OCI-LY1 (cell line): ENCODE measurements at regions not wholly inside any gene's neighbourhood (a gene's known extent, or its start where the extent isn't known, plus 50 kb on each side); places are given as distances from the start of the nearest gene placed in this dataset.

Experiments
- H2AFZ ChIP-seq: fragments of 200-600 bp; sonication (generic), shearing (Covaris generic); 2 replicates; pipeline ENCODE4 v1.6.0; 2014; ENCODE audit warnings: antibody characterized with exemption, mild to moderate bottlenecking, low read length
- H3F3A ChIP-seq: fragments of 200-600 bp; sonication (generic), shearing (Covaris generic); 2 replicates; pipeline ENCODE4 v1.6.0; 2014; ENCODE audit warnings: mild to moderate bottlenecking, antibody characterized with exemption, low read length, moderate library complexity; ENCODE audit not compliant: insufficient read depth
- H3K27ac ChIP-seq: fragments of 200-600 bp; sonication (generic); 2 replicates; pipeline ENCODE4 v1.5.1; 2014; ENCODE audit warnings: low read length, mixed run types, mild to moderate bottlenecking, low read depth; ENCODE audit not compliant: poor library complexity, severe bottlenecking
- H3K27me3 ChIP-seq: fragments of 200-600 bp; sonication (generic); 2 replicates; pipeline ENCODE4 v1.6.0; 2014; ENCODE audit warnings: antibody characterized with exemption, mild to moderate bottlenecking, low read length, moderate library complexity; ENCODE audit not compliant: insufficient read depth
- H3K36me3 ChIP-seq: fragments of 200-600 bp; sonication (generic); 2 replicates; pipeline ENCODE4 v1.6.1; 2014; ENCODE audit warnings: mild to moderate bottlenecking, antibody characterized with exemption, low read length, moderate library complexity, mixed read lengths; ENCODE audit not compliant: insufficient read depth
- H3K4me1 ChIP-seq: fragments of 200-600 bp; sonication (generic); 2 replicates; pipeline ENCODE4 v1.5.1; 2014; ENCODE audit warnings: mild to moderate bottlenecking, low read length, moderate library complexity; ENCODE audit not compliant: insufficient read depth, severe bottlenecking
- H3K4me2 ChIP-seq: fragments of 200-600 bp; sonication (generic), shearing (Covaris generic); 2 replicates; pipeline ENCODE4 v1.6.1; 2014; ENCODE audit warnings: low read length
- H3K4me3 ChIP-seq: fragments of 200-600 bp; sonication (generic); 2 replicates; pipeline ENCODE4 v1.5.1; 2014; ENCODE audit warnings: low read length, low read depth, mild to moderate bottlenecking, mixed read lengths; ENCODE audit not compliant: poor library complexity, severe bottlenecking
- H3K79me2 ChIP-seq: fragments of 200-600 bp; shearing (Covaris generic); 2 replicates; pipeline ENCODE4 v1.6.1; 2016; ENCODE audit warnings: mixed run types, low read length, mixed read lengths; ENCODE audit not compliant: insufficient read depth
- H3K9ac ChIP-seq: fragments of 200-600 bp; sonication (generic), shearing (Covaris generic); 2 replicates; pipeline ENCODE4 v1.6.1; 2014; ENCODE audit warnings: mild to moderate bottlenecking, low read length, mixed read lengths
- H3K9me2 ChIP-seq: fragments of 200-600 bp; sonication (generic), shearing (Covaris generic); 2 replicates; pipeline ENCODE4 v1.6.1; 2014; ENCODE audit warnings: low read depth, mild to moderate bottlenecking, low read length, mixed read lengths
- H3K9me3 ChIP-seq: fragments of 200-600 bp; shearing (Covaris generic); 2 replicates; pipeline ENCODE4 v1.6.1; 2014; ENCODE audit warnings: low read length, mixed read lengths
- H4K20me1 ChIP-seq: fragments of 200-600 bp; sonication (generic), shearing (Covaris generic); 2 replicates; pipeline ENCODE4 v1.6.0; 2016; ENCODE audit warnings: mild to moderate bottlenecking, low read length; ENCODE audit not compliant: insufficient read depth
- EZH2 ChIP-seq: fragments of 200-600 bp; sonication (generic), shearing (Covaris generic); IDR thresholded peaks from 2 replicates; pipeline ENCODE4 v1.8.0; 2017; ENCODE audit warnings: borderline replicate concordance, mixed run types, mild to moderate bottlenecking, antibody characterized with exemption, low read length, moderate library complexity, mixed read lengths
- TF ChIP-seq, protein P1 (sequence below): fragments of 200-600 bp; sonication (generic), shearing (Covaris generic); IDR thresholded peaks from 2 replicates; pipeline ENCODE4 v1.5.1; 2017; ENCODE audit warnings: mild to moderate bottlenecking, antibody characterized with exemption, low read length, moderate library complexity, mixed read lengths

DNA sequence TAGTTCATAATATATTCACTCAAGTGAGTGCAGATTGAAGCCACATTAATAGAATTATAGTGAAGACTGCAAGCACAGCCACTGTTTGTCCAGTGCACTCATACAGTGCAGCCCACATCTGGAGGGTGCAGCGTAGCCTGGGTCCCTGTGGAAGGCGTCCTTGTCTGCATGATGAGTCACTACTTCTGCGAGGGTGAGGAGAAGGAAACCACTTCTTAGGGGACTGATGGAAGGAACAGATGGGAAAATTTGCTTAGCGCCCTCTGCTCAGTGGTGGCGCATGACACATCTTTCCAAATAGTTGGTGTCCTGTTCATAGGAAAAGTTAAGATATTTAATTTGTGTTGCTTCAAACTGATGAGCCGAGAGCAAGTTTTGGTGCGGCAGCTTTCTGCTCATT lies 330.4 kb upstream of the SMIM21 start:
- Histone ChIP-seq H3K79me2 (no peaks in the 10 kb centered on the region), H3K9me3 (no peaks in the 10 kb centered on the region), H2AFZ (no peak overlapping the region), H3F3A (no peaks in the 10 kb centered on the region), H3K4me2 (no peak overlapping the region), H4K20me1 (no peaks in the 10 kb centered on the region), H3K4me3 (no peak overlapping the region), H3K9ac (no peak overlapping the region), H3K36me3 (no peaks in the 10 kb centered on the region), H3K4me1 (no peaks in the 10 kb centered on the region), H3K27ac (no peak overlapping the region), H3K27me3 (no peaks in the 10 kb centered on the region), H3K9me2 (no peaks in the 10 kb centered on the region)
- no peak for TF ChIP-seq EZH2
- TF ChIP-seq, protein P1, sequence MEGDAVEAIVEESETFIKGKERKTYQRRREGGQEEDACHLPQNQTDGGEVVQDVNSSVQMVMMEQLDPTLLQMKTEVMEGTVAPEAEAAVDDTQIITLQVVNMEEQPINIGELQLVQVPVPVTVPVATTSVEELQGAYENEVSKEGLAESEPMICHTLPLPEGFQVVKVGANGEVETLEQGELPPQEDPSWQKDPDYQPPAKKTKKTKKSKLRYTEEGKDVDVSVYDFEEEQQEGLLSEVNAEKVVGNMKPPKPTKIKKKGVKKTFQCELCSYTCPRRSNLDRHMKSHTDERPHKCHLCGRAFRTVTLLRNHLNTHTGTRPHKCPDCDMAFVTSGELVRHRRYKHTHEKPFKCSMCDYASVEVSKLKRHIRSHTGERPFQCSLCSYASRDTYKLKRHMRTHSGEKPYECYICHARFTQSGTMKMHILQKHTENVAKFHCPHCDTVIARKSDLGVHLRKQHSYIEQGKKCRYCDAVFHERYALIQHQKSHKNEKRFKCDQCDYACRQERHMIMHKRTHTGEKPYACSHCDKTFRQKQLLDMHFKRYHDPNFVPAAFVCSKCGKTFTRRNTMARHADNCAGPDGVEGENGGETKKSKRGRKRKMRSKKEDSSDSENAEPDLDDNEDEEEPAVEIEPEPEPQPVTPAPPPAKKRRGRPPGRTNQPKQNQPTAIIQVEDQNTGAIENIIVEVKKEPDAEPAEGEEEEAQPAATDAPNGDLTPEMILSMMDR: no peak

DNA sequence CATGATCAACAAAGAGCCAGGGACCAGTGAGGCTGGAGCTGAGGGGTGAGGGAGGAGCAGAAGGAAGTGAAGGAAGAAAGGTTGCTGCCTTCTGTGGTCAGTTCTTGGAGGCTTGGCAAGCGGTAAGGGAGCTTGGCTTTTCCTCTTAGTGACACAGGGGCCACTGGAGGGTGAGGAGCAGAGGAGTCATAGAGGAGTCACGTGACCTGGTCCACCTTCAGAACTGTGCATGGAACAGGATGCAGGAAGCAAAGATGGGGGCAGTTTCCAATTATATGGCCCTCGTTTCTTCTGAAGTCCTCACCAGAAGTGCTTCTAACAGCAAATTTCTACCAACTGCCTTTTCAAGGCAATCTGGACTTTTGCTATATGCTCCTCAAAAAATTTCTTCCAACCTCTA lies 326.9 kb upstream of the SMIM21 start:
- Histone ChIP-seq H3K9me2 (no peaks in the 10 kb centered on the region), H3K4me1 (no peaks in the 10 kb centered on the region), H3K79me2 (no peaks in the 10 kb centered on the region), H3K27ac (no peak overlapping the region), H3K4me3 (no peak overlapping the region), H3F3A (no peaks in the 10 kb centered on the region), H4K20me1 (no peaks in the 10 kb centered on the region; the same call in 1 of the 2 replicates), H2AFZ (no peak overlapping the region), H3K9me3 (no peaks in the 10 kb centered on the region), H3K4me2 (no peak overlapping the region), H3K36me3 (no peaks in the 10 kb centered on the region), H3K9ac (no peak overlapping the region), H3K27me3 (no peaks in the 10 kb centered on the region)
- TF ChIP-seq, protein P1: no peak
- no peak for TF ChIP-seq EZH2

DNA sequence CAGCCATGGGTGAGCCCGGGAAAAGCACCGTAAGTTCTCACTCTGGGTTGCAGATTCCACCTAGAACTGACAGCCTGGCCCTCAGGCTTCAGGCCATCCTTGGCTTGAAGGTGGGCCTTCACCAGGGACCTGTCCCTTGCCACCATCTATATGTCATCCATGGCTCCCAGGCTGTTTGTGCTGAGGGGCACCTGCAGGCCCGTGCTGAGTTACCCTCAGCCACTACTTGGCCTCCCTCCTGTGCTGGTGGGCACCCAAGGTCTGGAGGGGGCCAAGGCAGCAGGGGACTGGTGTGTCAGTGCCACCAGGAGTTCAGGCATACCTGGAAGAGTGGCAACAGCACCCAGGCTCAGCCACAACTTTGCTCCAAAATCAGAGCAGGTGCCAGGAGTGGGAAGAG lies 326.2 kb upstream of the SMIM21 start:
- TF ChIP-seq EZH2: no peak
- TF ChIP-seq, protein P1: no peak
- no peak overlapping the region for H3K4me2 ChIP-seq
- no peak overlapping the region for H3K27ac ChIP-seq
- H3K4me1 ChIP-seq: no peaks in the 10 kb centered on the region
- no peaks in the 10 kb centered on the region; the same call in 1 of the 2 replicates for H4K20me1 ChIP-seq
- H3F3A ChIP-seq: no peaks in the 10 kb centered on the region
- no peaks in the 10 kb centered on the region for H3K79me2 ChIP-seq
- no peak overlapping the region for H3K4me3 ChIP-seq
- H3K9me2 ChIP-seq: no peaks in the 10 kb centered on the region
- no peak overlapping the region for H2AFZ ChIP-seq
- H3K27me3 ChIP-seq: no peaks in the 10 kb centered on the region
- no peak overlapping the region for H3K9ac ChIP-seq
- no peaks in the 10 kb centered on the region for H3K9me3 ChIP-seq
- no peaks in the 10 kb centered on the region for H3K36me3 ChIP-seq
